GM18858 (cell line): ENCODE measurements at regions not wholly inside any gene's neighbourhood (a gene's known extent, or its start where the extent isn't known, plus 50 kb on each side); places are given as distances from the start of the nearest gene placed in this dataset.
"Not testable (repeated sequence)": the region's sequence is repeated elsewhere in the genome, so short reads cannot be mapped to it uniquely, and the experiment has no call there.

Experiments
- ATAC-seq: cut with Tn5 transposase; IDR thresholded peaks from one replicate; pipeline ENCODE4 v1.9.1; 2021; ENCODE audit not compliant: unreplicated experiment

GRCh38 chr9:87195306-87195705 lies 248.0 kb upstream of the GAS1 start:
- no peak for ATAC-seq

DNA sequence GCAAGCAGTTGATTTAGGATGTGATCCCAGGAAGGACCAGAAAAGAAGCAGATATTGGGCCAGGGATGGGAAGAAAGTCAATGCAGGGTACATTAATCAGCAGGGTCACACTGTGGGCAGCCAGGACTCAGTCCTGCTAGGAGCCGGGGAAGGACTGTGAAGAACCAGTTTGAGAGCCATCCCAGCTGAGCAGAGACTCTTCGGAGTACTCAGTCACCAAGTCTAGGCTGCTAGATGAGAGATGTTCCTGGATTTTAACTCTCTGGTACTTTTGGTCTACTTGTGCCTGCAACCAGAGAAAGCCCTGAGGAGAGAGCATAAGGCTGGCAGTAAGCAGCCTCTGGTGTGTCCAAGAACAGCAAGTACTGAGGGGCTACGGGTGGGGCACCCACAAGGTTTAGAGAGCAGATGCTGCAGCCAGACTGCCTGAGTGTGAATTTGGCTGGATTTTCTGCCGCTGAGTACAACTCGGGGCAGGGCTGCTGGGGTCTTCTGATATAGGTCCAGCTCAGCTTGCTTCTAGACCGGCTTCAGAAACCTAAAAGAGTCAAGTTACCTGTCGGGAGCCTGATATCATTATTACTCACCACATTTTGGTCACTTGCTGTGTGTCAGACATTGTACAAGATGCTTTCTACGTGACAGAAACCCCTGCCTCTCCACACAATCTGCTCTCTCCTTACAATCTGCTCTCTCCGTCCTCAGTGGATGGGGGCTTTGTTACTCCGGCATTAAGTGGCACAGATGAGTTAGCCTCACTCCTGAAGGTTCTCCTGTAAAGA lies 250.2 kb upstream of the GAS1 start:
- no peak for ATAC-seq

DNA sequence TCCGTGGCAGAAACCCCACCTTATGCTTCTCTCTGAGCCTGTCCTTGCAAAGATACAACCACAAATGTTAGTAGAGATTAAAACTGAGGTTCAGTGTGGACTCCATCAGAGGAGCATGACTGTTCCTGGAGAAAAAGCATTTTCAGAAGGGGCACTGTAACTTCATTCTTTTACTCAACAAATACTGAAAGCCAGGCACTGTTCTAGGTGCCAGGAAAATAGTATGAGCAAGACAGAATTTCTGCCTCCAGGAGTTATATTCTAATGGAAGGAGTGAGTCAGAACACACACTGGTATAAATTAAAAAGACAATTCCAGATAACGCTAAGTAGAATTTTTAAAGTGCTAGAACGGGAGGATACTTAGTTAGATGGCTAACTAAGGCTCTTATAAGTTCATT lies 251.4 kb upstream of the GAS1 start:
- no peak for ATAC-seq

DNA sequence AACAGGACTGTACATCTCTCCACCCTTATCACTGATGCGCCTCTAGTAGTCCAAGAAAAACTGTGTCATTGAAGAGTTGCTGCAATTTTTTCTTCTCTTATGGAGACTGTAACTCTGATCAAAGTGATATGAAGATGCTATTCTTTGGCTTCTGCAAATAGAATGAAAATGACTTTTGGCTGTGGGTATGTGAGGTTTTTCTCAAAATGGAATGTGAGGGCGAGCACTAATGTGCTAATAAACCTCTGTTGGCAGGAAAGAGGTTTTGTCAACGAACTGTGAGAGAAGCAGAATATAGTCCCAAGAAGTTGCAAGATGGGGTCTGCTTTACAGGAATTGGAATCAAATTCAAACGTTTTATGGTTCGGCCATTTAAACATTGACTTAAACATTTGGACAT lies 252.0 kb upstream of the GAS1 start:
- ATAC-seq, result no peak

GRCh38 chr9:87199782-87200181 lies 252.5 kb upstream of the GAS1 start:
- ATAC-seq, result no peak

GRCh38 chr9:87201351-87201751 lies 254.0 kb upstream of the GAS1 start:
- no peak for ATAC-seq

- no peak for ATAC-seq
Observed at GRCh38 chr9:87206064-87206661, 258.9 kb upstream of the GAS1 start.

- not testable (repeated sequence) for ATAC-seq
Observed at GRCh38 chr9:87210658-87211057, 263.4 kb upstream of the GAS1 start.

DNA sequence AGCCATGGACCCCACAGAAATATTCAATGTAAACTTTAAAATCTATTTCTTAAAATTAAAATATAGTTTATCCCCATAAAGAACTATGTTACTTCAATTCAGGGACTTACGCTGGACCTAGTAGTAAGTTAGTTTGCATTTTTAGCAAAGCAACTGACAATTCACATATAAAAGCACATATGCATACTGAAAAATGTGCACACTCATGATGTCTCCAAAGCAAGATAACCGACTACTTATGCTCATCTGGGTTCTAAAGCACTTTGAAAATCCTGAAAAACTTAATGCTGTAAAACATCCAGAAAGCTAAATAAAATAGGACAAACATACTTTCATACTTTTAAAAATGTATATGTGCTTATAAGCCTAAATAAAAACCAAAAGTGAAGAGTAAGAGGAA lies 264.4 kb upstream of the GAS1 start:
- ATAC-seq, result no peak

GRCh38 chr9:87212605-87213021 lies 265.3 kb upstream of the GAS1 start:
- no peak for ATAC-seq

- no peak for ATAC-seq
Observed at GRCh38 chr9:87213948-87214347, 266.6 kb upstream of the GAS1 start.

DNA sequence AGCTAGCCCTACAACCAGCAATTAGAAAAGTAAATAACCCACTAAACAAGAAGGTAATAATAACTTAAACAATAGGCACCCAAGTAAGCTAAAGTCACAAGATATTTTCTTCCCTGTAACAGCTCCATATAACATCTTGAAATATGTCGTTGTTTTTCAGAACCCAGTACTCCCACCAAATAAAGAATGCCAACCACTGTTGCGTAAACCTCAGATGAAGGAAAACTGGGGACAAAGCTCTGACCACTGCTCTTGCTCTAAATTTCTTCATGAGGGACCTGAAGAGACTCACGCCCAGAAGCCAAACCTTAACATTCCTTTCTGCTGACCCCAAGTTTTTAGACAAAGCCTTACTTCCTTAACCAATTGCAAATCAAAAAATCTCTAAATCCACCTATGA lies 267.7 kb upstream of the GAS1 start:
- no peak for ATAC-seq

GRCh38 chr9:87216036-87216435 lies 268.7 kb upstream of the GAS1 start:
- ATAC-seq, result no peak

DNA sequence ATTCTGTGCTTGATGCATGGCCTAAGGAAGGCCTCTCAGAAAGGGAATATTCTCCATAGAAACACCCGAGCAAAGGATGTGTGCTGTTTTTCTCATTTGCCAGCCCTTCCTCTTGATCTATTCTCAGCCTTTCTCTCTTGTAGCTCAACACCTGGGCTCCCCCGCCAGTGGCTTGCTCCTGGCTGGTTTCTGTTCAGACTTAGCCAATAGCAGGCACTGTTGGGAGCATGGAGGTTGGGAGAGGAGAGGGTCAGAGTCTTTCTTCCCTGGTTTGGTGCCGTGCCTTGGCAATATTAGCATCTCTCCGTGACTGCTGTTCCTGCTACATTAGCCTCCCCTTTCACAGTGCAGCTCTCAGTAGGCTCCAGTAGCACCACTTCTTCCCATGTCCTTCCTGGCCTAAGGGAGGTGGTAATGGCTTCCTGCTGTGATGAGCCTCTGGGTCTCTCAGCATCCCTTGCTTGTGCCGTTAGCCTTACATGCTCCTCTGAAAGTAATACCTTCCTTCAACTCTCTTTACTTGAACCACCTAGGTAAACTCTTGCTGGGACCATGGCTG lies 269.7 kb upstream of the GAS1 start:
- ATAC-seq, result no peak

- ATAC-seq, result no peak
Observed at GRCh38 chr9:87223392-87224246, 274.0 kb upstream of the DAPK1 start.

- no peak for ATAC-seq
Observed at GRCh38 chr9:87226896-87227295, 270.8 kb upstream of the DAPK1 start.

DNA sequence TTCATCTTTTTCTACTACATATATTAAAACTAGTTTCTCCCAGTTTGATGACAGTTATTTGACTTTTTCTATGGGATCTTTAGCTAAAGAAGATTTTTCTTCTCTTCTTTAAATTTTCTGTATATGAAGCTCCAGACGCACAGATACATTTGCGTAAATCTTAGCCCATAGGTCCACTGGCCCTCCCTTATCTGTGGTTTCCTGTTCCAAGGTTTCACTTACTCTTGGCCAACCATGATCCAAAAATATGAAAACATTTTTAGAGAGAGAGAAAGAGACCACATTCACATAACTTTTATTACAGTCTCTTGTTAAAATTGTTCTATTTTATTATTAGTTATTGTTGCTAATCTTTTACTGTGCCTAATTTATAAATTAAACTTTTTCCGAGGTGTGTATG lies 270.2 kb upstream of the DAPK1 start:
- ATAC-seq, result no peak

- ATAC-seq, result no peak
Observed at GRCh38 chr9:87229108-87229507, 268.6 kb upstream of the DAPK1 start.

- no peak for ATAC-seq
Observed at GRCh38 chr9:87233431-87233830, 264.2 kb upstream of the DAPK1 start.

DNA sequence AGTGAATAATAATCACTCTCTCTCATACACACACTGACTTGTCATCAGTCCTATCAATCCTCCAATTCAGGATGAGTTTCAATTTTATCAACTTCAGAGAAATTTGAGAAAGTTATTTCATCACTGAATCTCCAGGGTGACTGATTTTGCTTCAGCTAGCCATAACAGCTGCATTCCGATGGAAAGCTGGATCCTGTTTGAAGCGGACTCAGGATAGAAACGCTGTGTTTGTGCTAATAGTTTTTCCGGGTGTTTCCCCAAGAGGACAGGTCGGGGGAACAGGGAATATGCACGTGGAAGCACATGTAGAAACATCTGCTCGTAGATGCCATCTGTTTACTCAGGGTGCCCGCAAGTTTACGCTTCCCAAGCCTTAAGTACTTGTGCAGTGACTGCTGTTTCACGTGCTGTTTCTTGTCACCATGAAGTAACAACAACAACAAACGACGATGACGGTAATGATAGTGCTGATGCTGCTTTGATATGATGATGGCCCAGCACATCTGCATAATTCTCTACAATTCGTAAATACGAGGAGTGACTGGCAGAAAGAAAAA lies 263.7 kb upstream of the DAPK1 start:
- ATAC-seq, result no peak

- no peak for ATAC-seq
Observed at GRCh38 chr9:87234854-87235253, 262.8 kb upstream of the DAPK1 start.
